ENCODE measurements at regions not wholly inside any gene's neighbourhood (a gene's known extent, or its start where the extent isn't known, plus 50 kb on each side); places are given as distances from the start of the nearest gene placed in this dataset.

DNA sequence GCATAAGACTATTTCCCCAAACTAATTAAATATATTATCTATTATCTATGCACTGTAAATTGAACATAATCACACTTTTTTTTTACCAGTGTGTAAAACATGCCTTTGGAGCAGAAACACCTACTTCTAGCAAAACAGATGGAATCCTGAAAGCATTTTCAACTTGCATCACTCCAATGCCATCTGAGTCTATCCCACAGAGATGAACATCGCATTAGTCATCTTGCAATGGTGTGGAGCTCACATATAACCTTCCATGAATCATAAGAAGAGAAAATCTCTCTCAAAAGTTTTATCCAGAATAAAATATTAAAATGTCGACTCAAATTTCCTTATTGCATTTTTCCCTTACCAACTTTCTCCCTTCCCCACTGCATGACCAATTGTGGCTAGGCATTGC, 406.7 kb upstream of the ACTRT1 start:
- no peak for DNase-seq (ENCODE audit: low read depth)
- TF ChIP-seq CTCF (conservative IDR thresholded peaks at IDR 0.05; ENCODE audit: low read length) = no peak
- H3K4me3 ChIP-seq (ENCODE audit: low read length) = no peak overlapping the region

- no peak for TF ChIP-seq CTCF (conservative IDR thresholded peaks at IDR 0.05; ENCODE audit: low read length)
- H3K4me3 ChIP-seq (ENCODE audit: low read length) = no peak overlapping the region
- no peak for DNase-seq (ENCODE audit: low read depth)
Observed at GRCh38 chrX:128457674-128458073, 405.5 kb upstream of the ACTRT1 start.

DNA sequence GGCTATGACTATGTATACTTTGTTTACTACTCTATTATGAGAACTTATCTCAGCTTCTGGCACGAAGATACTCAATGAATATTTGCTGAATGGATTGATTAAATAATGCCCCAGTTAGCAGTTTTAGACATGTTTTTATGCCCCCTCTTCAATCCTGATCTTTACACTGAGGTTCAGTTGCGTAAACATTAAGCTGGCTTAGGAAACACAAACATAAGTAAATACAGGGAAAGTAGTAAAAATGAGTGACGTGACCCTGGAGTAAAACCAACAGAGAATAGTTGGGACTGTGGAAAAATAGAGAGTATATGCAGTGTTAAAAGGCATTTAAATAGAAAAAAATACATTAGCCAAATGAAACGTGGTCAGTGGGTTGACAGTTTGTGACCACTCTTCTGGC, 387.0 kb upstream of the ACTRT1 start:
- TF ChIP-seq CTCF (conservative IDR thresholded peaks at IDR 0.05; ENCODE audit: low read length) = no peak
- DNase-seq (ENCODE audit: low read depth) = no peak

DNA sequence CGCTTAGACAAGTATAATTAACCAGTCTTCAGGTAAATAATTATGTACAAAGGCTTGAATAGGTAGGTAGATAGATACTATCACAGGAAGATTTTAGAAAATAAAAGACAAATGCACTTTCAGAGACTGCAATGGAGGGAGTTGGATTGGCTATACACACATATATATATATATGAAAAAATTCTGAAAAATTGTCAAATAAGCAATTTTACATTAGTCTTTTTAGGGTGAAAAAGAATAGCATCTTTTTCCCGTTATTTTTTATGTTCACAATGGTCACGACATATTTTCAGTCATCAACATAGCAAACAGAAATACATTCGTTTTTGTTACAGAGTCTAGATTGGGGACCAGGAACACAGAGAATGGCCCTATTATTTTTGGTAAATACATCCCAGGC, 385.9 kb upstream of the ACTRT1 start:
- no peak overlapping the region for H3K4me3 ChIP-seq (ENCODE audit: low read length)
- DNase-seq (ENCODE audit: low read depth) = no peak
- no peak for TF ChIP-seq CTCF (conservative IDR thresholded peaks at IDR 0.05; ENCODE audit: low read length)

More for the DNA sequence above, 387.0 kb upstream of the ACTRT1 start:
- H3K4me3 ChIP-seq (ENCODE audit: low read length) = no peak overlapping the region

DNA sequence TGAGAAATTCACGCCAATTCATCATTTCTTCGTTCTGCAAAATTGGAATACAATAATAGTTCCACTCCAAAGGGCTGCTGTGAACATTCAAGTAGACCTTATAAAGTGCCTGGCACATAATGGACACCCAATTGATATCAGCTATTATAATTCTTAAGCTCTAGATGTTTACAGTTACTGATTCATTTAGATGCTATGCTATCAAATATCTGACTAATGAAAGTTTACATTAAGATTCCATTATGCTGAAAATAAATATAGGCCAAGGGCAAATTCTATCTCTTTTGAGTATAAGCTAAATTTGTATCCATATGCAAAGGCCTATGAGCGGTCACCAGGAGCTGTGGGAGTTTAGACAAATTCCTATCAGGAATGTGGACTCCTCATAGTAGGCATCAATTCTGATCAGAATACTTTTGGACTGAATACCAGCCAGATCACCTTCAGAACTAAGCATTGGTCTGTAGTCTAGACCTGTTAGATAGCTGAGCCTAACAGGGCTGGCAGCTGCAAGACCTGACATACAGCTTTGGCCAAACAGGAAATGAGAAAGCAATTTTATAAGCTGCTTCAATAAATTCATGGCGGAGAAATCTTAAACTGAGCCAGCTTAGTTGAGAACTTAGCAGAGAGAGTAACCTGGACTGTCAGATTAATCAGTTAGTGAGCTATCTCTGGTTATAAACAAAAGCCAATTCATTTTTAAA, 384.3 kb upstream of the ACTRT1 start:
- H3K4me3 ChIP-seq (ENCODE audit: low read length) = no peak overlapping the region
- TF ChIP-seq CTCF (conservative IDR thresholded peaks at IDR 0.05; ENCODE audit: low read length) = no peak
- no peak for DNase-seq (ENCODE audit: low read depth)

DNA sequence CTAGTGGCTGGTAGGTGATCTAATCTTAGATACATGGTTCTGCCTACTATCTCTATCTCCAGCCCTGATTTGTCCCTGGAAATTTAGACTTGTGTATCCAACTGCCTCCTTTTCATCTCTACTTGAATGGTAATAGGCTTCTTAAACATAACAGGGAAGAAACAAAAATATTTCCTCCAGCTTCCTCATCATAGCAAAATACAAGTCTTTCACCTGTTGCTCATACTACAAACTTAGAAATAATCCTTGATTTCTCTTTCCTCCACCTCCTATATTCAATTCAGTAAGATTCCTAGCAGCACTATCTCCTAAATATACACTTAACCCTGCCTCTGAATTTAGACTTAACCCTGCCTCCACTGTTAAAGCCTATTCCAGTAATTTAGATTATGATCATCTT, 373.3 kb upstream of the ACTRT1 start:
- H3K4me3 ChIP-seq (ENCODE audit: low read length) = no peak overlapping the region
- DNase-seq (ENCODE audit: low read depth) = no peak
- no peak for TF ChIP-seq CTCF (conservative IDR thresholded peaks at IDR 0.05; ENCODE audit: low read length)

- DNase-seq (ENCODE audit: low read depth) = no peak
- H3K4me3 ChIP-seq (ENCODE audit: low read length) = no peak overlapping the region
- no peak for TF ChIP-seq CTCF (conservative IDR thresholded peaks at IDR 0.05; ENCODE audit: low read length)
Observed at GRCh38 chrX:128408842-128409241, 356.6 kb upstream of the ACTRT1 start.

Measured in AG10803 (cell line).